ENCODE measurements at regions not wholly inside any gene's neighbourhood (a gene's known extent, or its start where the extent isn't known, plus 50 kb on each side); places are given as distances from the start of the nearest gene placed in this dataset.

GRCh38 chr4:14877246-14878225 is 124.7 kb upstream of the CPEB2 start:
- intact Hi-C loops (cut with micrococcal nuclease): no loop called here
- Mint-ChIP-seq H3K27me3 (ENCODE audit: low read depth) (no peaks in the 10 kb centered on the region), H3K27ac (peak overlapping the region; percentile 48), H3K4me1 (ENCODE audit: low read depth) (peaks cover 18% of the 10 kb centered on the region), H3K36me3 (ENCODE audit: low read depth) (no peaks in the 10 kb centered on the region), H3K9me3 (peaks cover 10% of the 10 kb centered on the region), H3K4me3 (ENCODE audit: low read depth) (no peak overlapping the region)
- no peak for DNase-seq (ENCODE audit: low spot score)

- H3K4me1 Mint-ChIP-seq (ENCODE audit: low read depth): peaks cover 18% of the 10 kb centered on the region
- H3K36me3 Mint-ChIP-seq (ENCODE audit: low read depth): no peaks in the 10 kb centered on the region
- no peak overlapping the region for H3K4me3 Mint-ChIP-seq (ENCODE audit: low read depth)
- intact Hi-C loops (cut with micrococcal nuclease): no loop called here
- H3K9me3 Mint-ChIP-seq: peaks cover 10% of the 10 kb centered on the region
- no peak for DNase-seq (ENCODE audit: low spot score)
- H3K27ac Mint-ChIP-seq: no peak overlapping the region
- H3K27me3 Mint-ChIP-seq (ENCODE audit: low read depth): peaks cover 3% of the 10 kb centered on the region
Measured at GRCh38 chr4:14878681-14879080, 123.6 kb upstream of the CPEB2 start.

GRCh38 chr4:14879683-14880082 is 122.6 kb upstream of the CPEB2 start:
- DNase-seq (ENCODE audit: low spot score): no peak
- Mint-ChIP-seq H3K4me3 (ENCODE audit: low read depth) (no peak overlapping the region), H3K36me3 (ENCODE audit: low read depth) (no peaks in the 10 kb centered on the region), H3K4me1 (ENCODE audit: low read depth) (peaks cover 18% of the 10 kb centered on the region), H3K9me3 (peaks cover 10% of the 10 kb centered on the region), H3K27ac (no peak overlapping the region), H3K27me3 (ENCODE audit: low read depth) (peaks cover 8% of the 10 kb centered on the region)
- intact Hi-C loops (cut with micrococcal nuclease): no loop called here

GRCh38 chr4:14880805-14881204 is 121.5 kb upstream of the CPEB2 start:
- peaks cover 10% of the 10 kb centered on the region for H3K4me1 Mint-ChIP-seq (ENCODE audit: low read depth)
- H3K27ac Mint-ChIP-seq: no peak overlapping the region
- no peak for DNase-seq (ENCODE audit: low spot score)
- intact Hi-C loops (cut with micrococcal nuclease): no loop called here
- H3K4me3 Mint-ChIP-seq (ENCODE audit: low read depth): no peak overlapping the region
- H3K36me3 Mint-ChIP-seq (ENCODE audit: low read depth): no peaks in the 10 kb centered on the region
- peaks cover 9% of the 10 kb centered on the region for H3K27me3 Mint-ChIP-seq (ENCODE audit: low read depth)
- peaks cover 8% of the 10 kb centered on the region for H3K9me3 Mint-ChIP-seq

GRCh38 chr4:14883166-14883565 is 119.1 kb upstream of the CPEB2 start:
- Mint-ChIP-seq H3K4me1 (ENCODE audit: low read depth) (no peaks in the 10 kb centered on the region), H3K9me3 (no peaks in the 10 kb centered on the region), H3K36me3 (ENCODE audit: low read depth) (no peaks in the 10 kb centered on the region), H3K27me3 (ENCODE audit: low read depth) (peaks cover 9% of the 10 kb centered on the region), H3K4me3 (ENCODE audit: low read depth) (no peak overlapping the region), H3K27ac (no peak overlapping the region)
- DNase-seq (ENCODE audit: low spot score): no peak
- intact Hi-C loops (cut with micrococcal nuclease): no loop called here

- no peak overlapping the region for H3K27ac Mint-ChIP-seq
- H3K4me1 Mint-ChIP-seq (ENCODE audit: low read depth): no peaks in the 10 kb centered on the region
- no peaks in the 10 kb centered on the region for H3K9me3 Mint-ChIP-seq
- H3K4me3 Mint-ChIP-seq (ENCODE audit: low read depth): no peak overlapping the region
- no peak for DNase-seq (ENCODE audit: low spot score)
- intact Hi-C loops (cut with micrococcal nuclease): no loop called here
- no peaks in the 10 kb centered on the region for H3K36me3 Mint-ChIP-seq (ENCODE audit: low read depth)
- H3K27me3 Mint-ChIP-seq (ENCODE audit: low read depth): peaks cover 9% of the 10 kb centered on the region
Measured at GRCh38 chr4:14883661-14884060, 118.6 kb upstream of the CPEB2 start.

GRCh38 chr4:14887842-14888433 is 114.3 kb upstream of the CPEB2 start:
- no peaks in the 10 kb centered on the region for H3K36me3 Mint-ChIP-seq (ENCODE audit: low read depth)
- peaks cover 9% of the 10 kb centered on the region for H3K27me3 Mint-ChIP-seq (ENCODE audit: low read depth)
- no peaks in the 10 kb centered on the region for H3K4me1 Mint-ChIP-seq (ENCODE audit: low read depth)
- H3K9me3 Mint-ChIP-seq: no peaks in the 10 kb centered on the region
- no peak overlapping the region for H3K4me3 Mint-ChIP-seq (ENCODE audit: low read depth)
- H3K27ac Mint-ChIP-seq: no peak overlapping the region
- no peak for DNase-seq (ENCODE audit: low spot score)
- intact Hi-C loops (cut with micrococcal nuclease): no loop called here

GRCh38 chr4:14888790-14889572 is 113.3 kb upstream of the CPEB2 start:
- no peak overlapping the region for H3K4me3 Mint-ChIP-seq (ENCODE audit: low read depth)
- no peak for DNase-seq (ENCODE audit: low spot score)
- H3K27ac Mint-ChIP-seq: no peak overlapping the region
- H3K4me1 Mint-ChIP-seq (ENCODE audit: low read depth): no peaks in the 10 kb centered on the region
- H3K9me3 Mint-ChIP-seq: no peaks in the 10 kb centered on the region
- peaks cover 5% of the 10 kb centered on the region for H3K27me3 Mint-ChIP-seq (ENCODE audit: low read depth)
- intact Hi-C loops (cut with micrococcal nuclease): no loop called here
- no peaks in the 10 kb centered on the region for H3K36me3 Mint-ChIP-seq (ENCODE audit: low read depth)

- Mint-ChIP-seq H3K36me3 (ENCODE audit: low read depth) (no peaks in the 10 kb centered on the region), H3K27ac (no peak overlapping the region), H3K4me3 (ENCODE audit: low read depth) (no peak overlapping the region), H3K9me3 (no peaks in the 10 kb centered on the region), H3K4me1 (ENCODE audit: low read depth) (no peaks in the 10 kb centered on the region), H3K27me3 (ENCODE audit: low read depth) (peaks cover 4% of the 10 kb centered on the region)
- intact Hi-C loops (cut with micrococcal nuclease): no loop called here
- DNase-seq (ENCODE audit: low spot score): no peak
Measured at GRCh38 chr4:14892563-14892962, 109.7 kb upstream of the CPEB2 start.

- Mint-ChIP-seq H3K27me3 (ENCODE audit: low read depth) (peaks cover 7% of the 10 kb centered on the region), H3K36me3 (ENCODE audit: low read depth) (no peaks in the 10 kb centered on the region), H3K27ac (no peak overlapping the region), H3K9me3 (no peaks in the 10 kb centered on the region), H3K4me3 (ENCODE audit: low read depth) (no peak overlapping the region), H3K4me1 (ENCODE audit: low read depth) (no peaks in the 10 kb centered on the region)
- DNase-seq (ENCODE audit: low spot score): no peak
- intact Hi-C loops (cut with micrococcal nuclease): no loop called here
Measured at GRCh38 chr4:14893713-14894112, 108.6 kb upstream of the CPEB2 start.

GRCh38 chr4:14894392-14895292 is 107.6 kb upstream of the CPEB2 start:
- no peak overlapping the region for H3K27ac Mint-ChIP-seq
- H3K4me1 Mint-ChIP-seq (ENCODE audit: low read depth): no peaks in the 10 kb centered on the region
- intact Hi-C loops (cut with micrococcal nuclease): no loop called here
- peaks cover 10% of the 10 kb centered on the region for H3K27me3 Mint-ChIP-seq (ENCODE audit: low read depth)
- no peaks in the 10 kb centered on the region for H3K36me3 Mint-ChIP-seq (ENCODE audit: low read depth)
- no peaks in the 10 kb centered on the region for H3K9me3 Mint-ChIP-seq
- DNase-seq (ENCODE audit: low spot score): no peak
- no peak overlapping the region for H3K4me3 Mint-ChIP-seq (ENCODE audit: low read depth)

GRCh38 chr4:14896656-14897175 is 105.6 kb upstream of the CPEB2 start:
- no peaks in the 10 kb centered on the region for H3K9me3 Mint-ChIP-seq
- no peak for DNase-seq (ENCODE audit: low spot score)
- intact Hi-C loops (cut with micrococcal nuclease): no loop called here
- H3K4me1 Mint-ChIP-seq (ENCODE audit: low read depth): no peaks in the 10 kb centered on the region
- no peak overlapping the region for H3K4me3 Mint-ChIP-seq (ENCODE audit: low read depth)
- H3K27ac Mint-ChIP-seq: no peak overlapping the region
- H3K27me3 Mint-ChIP-seq (ENCODE audit: low read depth): peaks cover 10% of the 10 kb centered on the region
- no peaks in the 10 kb centered on the region for H3K36me3 Mint-ChIP-seq (ENCODE audit: low read depth)
